ENCODE measurements at regions not wholly inside any gene's neighbourhood (a gene's known extent, or its start where the extent isn't known, plus 50 kb on each side); places are given as distances from the start of the nearest gene placed in this dataset.

- CTCF ChIA-PET, result no interaction called here
Measured at GRCh38 chr5:88656221-88656950, 226.6 kb downstream of the MEF2C start.

GRCh38 chr5:88653471-88653870 lies 229.5 kb downstream of the MEF2C start:
- TF ChIP-seq LEF1 (IDR thresholded peaks at IDR 0.05; ENCODE audit: borderline replicate concordance) (no peak), FOXM1 (IDR thresholded peaks at IDR 0.05; ENCODE audit: borderline replicate concordance) (no peak), ZNF384 (IDR thresholded peaks at IDR 0.05) (no peak), CTBP1 (IDR thresholded peaks at IDR 0.05; ENCODE audit: borderline replicate concordance) (no peak), SUZ12 (IDR thresholded peaks at IDR 0.05) (no peak), ELF4 (IDR thresholded peaks at IDR 0.05) (no peak), TARDBP (IDR thresholded peaks at IDR 0.05) (no peak), SP1 (IDR thresholded peaks at IDR 0.05) (no peak), BHLHE40 (IDR thresholded peaks at IDR 0.05; ENCODE audit: borderline replicate concordance) (no peak), ARNT (IDR thresholded peaks at IDR 0.05) (no peak), HDGF (IDR thresholded peaks at IDR 0.05; ENCODE audit: borderline replicate concordance) (no peak), FOXA1 (IDR thresholded peaks at IDR 0.05) (no peak), NFRKB (IDR thresholded peaks at IDR 0.05) (no peak), L3MBTL2 (conservative IDR thresholded peaks at IDR 0.05) (no peak), FOXK2 (IDR thresholded peaks at IDR 0.05) (no peak)
- TF ChIP-seq, protein P1, sequence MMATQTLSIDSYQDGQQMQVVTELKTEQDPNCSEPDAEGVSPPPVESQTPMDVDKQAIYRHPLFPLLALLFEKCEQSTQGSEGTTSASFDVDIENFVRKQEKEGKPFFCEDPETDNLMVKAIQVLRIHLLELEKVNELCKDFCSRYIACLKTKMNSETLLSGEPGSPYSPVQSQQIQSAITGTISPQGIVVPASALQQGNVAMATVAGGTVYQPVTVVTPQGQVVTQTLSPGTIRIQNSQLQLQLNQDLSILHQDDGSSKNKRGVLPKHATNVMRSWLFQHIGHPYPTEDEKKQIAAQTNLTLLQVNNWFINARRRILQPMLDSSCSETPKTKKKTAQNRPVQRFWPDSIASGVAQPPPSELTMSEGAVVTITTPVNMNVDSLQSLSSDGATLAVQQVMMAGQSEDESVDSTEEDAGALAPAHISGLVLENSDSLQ (IDR thresholded peaks at IDR 0.05), result no peak
- DNase-seq (ENCODE audit: extremely low spot score), result no peak
- ChIA-PET POLR2A (no interaction called here), CTCF (no interaction called here)

More at GRCh38 chr5:88656221-88656950, 226.6 kb downstream of the MEF2C start:
- POLR2A ChIA-PET, result interaction anchor here (1.0 to 1.1 kb wide), 2 partner anchors 11 to 18 kb away, joined by 3 to 4 read pairs; no protein-coding TSS in a partner anchor
- TF ChIP-seq FOXM1 (IDR thresholded peaks at IDR 0.05; ENCODE audit: borderline replicate concordance) (no peak), SP1 (IDR thresholded peaks at IDR 0.05) (no peak), ZNF384 (IDR thresholded peaks at IDR 0.05) (no peak), BHLHE40 (IDR thresholded peaks at IDR 0.05; ENCODE audit: borderline replicate concordance) (no peak), FOXA1 (IDR thresholded peaks at IDR 0.05) (no peak), FOXK2 (IDR thresholded peaks at IDR 0.05) (no peak), TARDBP (IDR thresholded peaks at IDR 0.05) (no peak), LEF1 (IDR thresholded peaks at IDR 0.05; ENCODE audit: borderline replicate concordance) (no peak), ARNT (IDR thresholded peaks at IDR 0.05) (no peak), NFRKB (IDR thresholded peaks at IDR 0.05) (no peak), L3MBTL2 (conservative IDR thresholded peaks at IDR 0.05) (no peak), SUZ12 (IDR thresholded peaks at IDR 0.05) (no peak), CTBP1 (IDR thresholded peaks at IDR 0.05; ENCODE audit: borderline replicate concordance) (no peak), HDGF (IDR thresholded peaks at IDR 0.05; ENCODE audit: borderline replicate concordance) (no peak), ELF4 (IDR thresholded peaks at IDR 0.05) (no peak)
- TF ChIP-seq, protein P1 (IDR thresholded peaks at IDR 0.05), result no peak
- DNase-seq (ENCODE audit: extremely low spot score), result no peak

DNA sequence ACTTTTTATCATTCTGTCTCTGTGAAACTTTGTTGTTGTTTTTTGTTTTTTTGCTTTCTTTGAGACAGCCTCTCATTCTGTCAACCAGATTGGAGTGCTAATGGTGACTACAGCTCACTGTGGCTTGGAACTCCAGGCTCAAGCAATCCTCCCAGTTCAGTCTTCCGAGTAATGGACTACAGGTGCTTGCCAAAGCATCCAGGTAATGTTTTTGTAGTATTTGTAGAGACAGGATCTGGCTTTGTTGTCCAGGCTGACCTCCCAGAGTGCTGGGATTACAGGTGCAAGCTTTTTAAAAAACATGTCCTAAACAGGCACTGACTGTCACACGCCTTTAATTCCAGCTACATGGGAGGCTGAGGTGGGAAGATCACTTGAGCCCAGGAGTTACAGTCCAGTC lies 235.1 kb downstream of the MEF2C start:
- no peak for DNase-seq (ENCODE audit: extremely low spot score)
- TF ChIP-seq LEF1 (IDR thresholded peaks at IDR 0.05; ENCODE audit: borderline replicate concordance) (no peak), NFRKB (IDR thresholded peaks at IDR 0.05) (no peak), ZNF384 (IDR thresholded peaks at IDR 0.05) (no peak), FOXM1 (IDR thresholded peaks at IDR 0.05; ENCODE audit: borderline replicate concordance) (no peak), TARDBP (IDR thresholded peaks at IDR 0.05) (no peak)
- POLR2A ChIA-PET, result interaction anchor here (2.2 kb wide), 1 partner anchor 13 kb away, joined by 7 read pairs; no protein-coding TSS in a partner anchor
- CTCF ChIA-PET, result no interaction called here

- DNase-seq (ENCODE audit: extremely low spot score), result no peak
- ChIA-PET CTCF (no interaction called here), POLR2A (interaction anchor here (2.2 kb wide), 1 partner anchor 14 kb away, joined by 7 read pairs; no protein-coding TSS in a partner anchor)
- TF ChIP-seq HDGF (IDR thresholded peaks at IDR 0.05; ENCODE audit: borderline replicate concordance) (no peak), FOXA1 (IDR thresholded peaks at IDR 0.05) (no peak), NFRKB (IDR thresholded peaks at IDR 0.05) (no peak), FOXK2 (IDR thresholded peaks at IDR 0.05) (no peak), SP1 (IDR thresholded peaks at IDR 0.05) (no peak), L3MBTL2 (conservative IDR thresholded peaks at IDR 0.05) (no peak), ELF4 (IDR thresholded peaks at IDR 0.05) (no peak), TARDBP (IDR thresholded peaks at IDR 0.05) (no peak), FOXM1 (IDR thresholded peaks at IDR 0.05; ENCODE audit: borderline replicate concordance) (no peak), SUZ12 (IDR thresholded peaks at IDR 0.05) (no peak)
Measured at GRCh38 chr5:88646866-88647265, 236.1 kb downstream of the MEF2C start.

- no peak for DNase-seq (ENCODE audit: extremely low spot score)
- ChIA-PET CTCF (no interaction called here), POLR2A (interaction anchor here (1.0 to 1.2 kb wide), 2 partner anchors 9 to 16 kb away, joined by 3 to 4 read pairs; no protein-coding TSS in a partner anchor)
- no peak for TF ChIP-seq NFRKB (IDR thresholded peaks at IDR 0.05)
- TF ChIP-seq BHLHE40 (IDR thresholded peaks at IDR 0.05; ENCODE audit: borderline replicate concordance), result no peak
- TF ChIP-seq FOXK2 (IDR thresholded peaks at IDR 0.05), result no peak
- no peak for TF ChIP-seq LEF1 (IDR thresholded peaks at IDR 0.05; ENCODE audit: borderline replicate concordance)
- no peak for TF ChIP-seq CTBP1 (IDR thresholded peaks at IDR 0.05; ENCODE audit: borderline replicate concordance)
- TF ChIP-seq SUZ12 (IDR thresholded peaks at IDR 0.05), result no peak
- TF ChIP-seq, protein P1 (IDR thresholded peaks at IDR 0.05), result no peak
Measured at GRCh38 chr5:88644676-88645075, 238.3 kb downstream of the MEF2C start.

DNA sequence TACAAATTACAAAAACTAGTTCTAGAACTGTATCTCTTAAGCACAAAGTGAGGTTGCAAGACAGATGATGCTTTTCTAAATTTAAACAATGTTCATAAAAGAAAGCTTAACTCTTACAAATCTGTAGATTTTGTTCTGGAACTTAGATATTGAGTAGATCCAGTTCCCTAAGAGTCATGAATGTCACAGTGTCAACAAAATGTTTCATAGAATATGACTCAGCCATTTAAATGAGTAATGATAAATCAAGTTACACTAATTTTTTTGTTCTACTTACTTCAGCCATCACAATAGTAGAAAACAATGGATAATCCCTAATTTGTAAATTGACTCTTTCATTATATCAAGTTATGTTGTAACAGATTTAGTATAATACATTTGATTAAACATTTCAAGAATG lies 239.7 kb downstream of the MEF2C start:
- ChIA-PET CTCF (no interaction called here), POLR2A (interaction anchor here (0.9 kb wide), 1 partner anchor 32 kb away, joined by 4 read pairs; no protein-coding TSS in a partner anchor)
- no peak for DNase-seq (ENCODE audit: extremely low spot score)
- TF ChIP-seq ZNF384 (IDR thresholded peaks at IDR 0.05) (no peak), NFRKB (IDR thresholded peaks at IDR 0.05) (no peak), FOXM1 (IDR thresholded peaks at IDR 0.05; ENCODE audit: borderline replicate concordance) (no peak), HDGF (IDR thresholded peaks at IDR 0.05; ENCODE audit: borderline replicate concordance) (no peak), L3MBTL2 (conservative IDR thresholded peaks at IDR 0.05) (no peak), FOXK2 (IDR thresholded peaks at IDR 0.05) (no peak), ELF4 (IDR thresholded peaks at IDR 0.05) (no peak)

Measured in HEK293T (cell line).